Omental fat pad (tissue), 3 donors: ENCODE measurements at regions not wholly inside any gene's neighbourhood (a gene's known extent, or its start where the extent isn't known, plus 50 kb on each side); places are given as distances from the start of the nearest gene placed in this dataset.

ENCODE experiments used
- ATAC-seq: fragments of 150-250 bp; one replicate; pipeline ENCODE4 v1.9.1; 2016; ENCODE audit warnings: mild to moderate bottlenecking, moderate library complexity; ENCODE audit not compliant: low FRiP score
- DNase-seq: peaks from one replicate; pipeline ENCODE4 v3.0.0-alpha.2; 2019; ENCODE audit warnings: low spot score
- TF ChIP-seq, protein P1 (sequence below), 3 donors: fragments of 450-650 bp; IDR thresholded peaks; one replicate each; pipeline ENCODE4 v1.5.1; 2016 to 2017; ENCODE audit warnings: antibody characterized with exemption in 3 of 3, mild to moderate bottlenecking in 3 of 3, moderate library complexity in 2 of 3

DNA sequence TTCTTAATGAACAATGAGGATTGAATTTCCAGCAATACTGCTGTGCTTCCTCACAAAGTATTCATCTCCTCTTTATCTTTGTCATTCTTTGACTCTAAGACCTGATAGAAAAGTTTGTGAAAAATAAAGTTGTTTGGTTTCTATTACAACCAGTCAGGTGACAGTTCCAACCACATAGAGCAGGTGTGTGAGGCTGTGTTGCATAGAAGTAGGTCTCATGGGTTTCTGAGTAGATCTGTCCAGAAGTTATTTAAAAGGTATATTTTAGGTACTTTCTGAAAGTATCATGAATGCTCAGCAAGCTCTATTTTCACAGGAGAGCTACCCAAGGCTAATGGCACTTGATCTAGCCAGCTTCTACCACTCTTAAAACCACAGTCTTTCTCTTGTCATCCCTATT is 637.0 kb downstream of the DNAH5 start:
- ATAC-seq (no peak), DNase-seq (no peak)
- TF ChIP-seq, protein P1, sequence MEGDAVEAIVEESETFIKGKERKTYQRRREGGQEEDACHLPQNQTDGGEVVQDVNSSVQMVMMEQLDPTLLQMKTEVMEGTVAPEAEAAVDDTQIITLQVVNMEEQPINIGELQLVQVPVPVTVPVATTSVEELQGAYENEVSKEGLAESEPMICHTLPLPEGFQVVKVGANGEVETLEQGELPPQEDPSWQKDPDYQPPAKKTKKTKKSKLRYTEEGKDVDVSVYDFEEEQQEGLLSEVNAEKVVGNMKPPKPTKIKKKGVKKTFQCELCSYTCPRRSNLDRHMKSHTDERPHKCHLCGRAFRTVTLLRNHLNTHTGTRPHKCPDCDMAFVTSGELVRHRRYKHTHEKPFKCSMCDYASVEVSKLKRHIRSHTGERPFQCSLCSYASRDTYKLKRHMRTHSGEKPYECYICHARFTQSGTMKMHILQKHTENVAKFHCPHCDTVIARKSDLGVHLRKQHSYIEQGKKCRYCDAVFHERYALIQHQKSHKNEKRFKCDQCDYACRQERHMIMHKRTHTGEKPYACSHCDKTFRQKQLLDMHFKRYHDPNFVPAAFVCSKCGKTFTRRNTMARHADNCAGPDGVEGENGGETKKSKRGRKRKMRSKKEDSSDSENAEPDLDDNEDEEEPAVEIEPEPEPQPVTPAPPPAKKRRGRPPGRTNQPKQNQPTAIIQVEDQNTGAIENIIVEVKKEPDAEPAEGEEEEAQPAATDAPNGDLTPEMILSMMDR (IDR thresholded peaks at IDR 0.05): no peak

DNA sequence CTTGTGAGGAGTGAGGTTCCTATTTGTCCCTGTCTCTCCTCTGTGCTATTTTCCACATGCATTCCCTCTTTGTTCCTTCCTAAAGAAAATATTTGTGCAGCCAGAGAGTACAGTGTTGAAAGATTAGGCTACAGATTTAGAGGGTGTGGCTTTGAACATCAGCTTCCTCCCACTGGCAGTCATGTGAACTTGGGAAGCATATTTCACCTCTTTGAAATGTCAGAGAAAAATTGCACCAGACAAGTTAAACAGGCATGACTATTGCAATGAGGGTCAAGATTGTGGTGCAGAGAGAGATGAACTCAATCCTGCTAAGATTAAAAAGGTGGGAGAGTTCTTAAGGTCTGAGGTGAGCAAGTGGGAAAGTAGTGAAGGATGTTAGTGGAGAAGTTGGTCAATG is 641.0 kb downstream of the DNAH5 start:
- DNase-seq (no peak), ATAC-seq (no peak)
- TF ChIP-seq, protein P1 (IDR thresholded peaks at IDR 0.05): no peak

DNA sequence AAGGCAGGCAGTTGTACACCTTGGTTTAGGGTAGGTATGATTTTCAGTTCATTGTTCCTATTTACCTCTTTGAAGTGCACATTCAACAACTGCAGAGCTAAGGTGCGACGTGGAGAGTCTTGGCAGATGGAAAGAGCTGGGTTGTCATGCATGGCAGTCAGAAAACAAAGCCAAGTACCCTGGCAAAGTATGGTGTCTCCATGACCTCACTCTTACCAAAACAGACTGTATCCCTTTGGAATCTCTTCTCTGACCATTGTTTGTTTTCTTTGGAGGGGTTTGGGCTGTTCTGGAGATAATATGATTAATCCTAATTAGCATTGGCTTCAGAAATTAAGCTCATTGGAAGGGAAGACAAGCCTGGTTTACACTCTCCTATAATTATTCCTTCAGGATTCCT is 665.7 kb downstream of the DNAH5 start:
- no peak for DNase-seq
- ATAC-seq: no peak
- TF ChIP-seq, protein P1 (IDR thresholded peaks at IDR 0.05): no peak

DNA sequence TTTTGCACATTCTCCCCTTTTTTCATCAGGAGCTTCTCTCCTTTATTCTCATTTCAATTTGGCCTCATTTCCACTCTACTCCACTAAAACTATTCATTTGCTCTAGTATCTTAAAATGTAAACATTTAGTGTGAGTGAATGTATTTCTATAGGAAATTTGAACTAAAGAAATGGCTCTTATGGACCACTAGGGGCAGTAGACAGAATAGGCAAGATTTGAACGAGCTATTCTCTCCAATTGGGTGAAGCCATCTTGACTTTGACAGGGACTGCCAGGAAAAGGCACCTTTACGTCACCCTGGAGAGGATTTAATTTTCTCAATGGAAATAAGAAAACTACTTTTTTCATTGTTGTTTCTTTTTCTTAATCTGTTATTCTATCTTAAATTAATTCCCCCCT is 666.3 kb downstream of the DNAH5 start:
- DNase-seq: no peak
- no peak for ATAC-seq
- TF ChIP-seq, protein P1 (IDR thresholded peaks at IDR 0.05): no peak

DNA sequence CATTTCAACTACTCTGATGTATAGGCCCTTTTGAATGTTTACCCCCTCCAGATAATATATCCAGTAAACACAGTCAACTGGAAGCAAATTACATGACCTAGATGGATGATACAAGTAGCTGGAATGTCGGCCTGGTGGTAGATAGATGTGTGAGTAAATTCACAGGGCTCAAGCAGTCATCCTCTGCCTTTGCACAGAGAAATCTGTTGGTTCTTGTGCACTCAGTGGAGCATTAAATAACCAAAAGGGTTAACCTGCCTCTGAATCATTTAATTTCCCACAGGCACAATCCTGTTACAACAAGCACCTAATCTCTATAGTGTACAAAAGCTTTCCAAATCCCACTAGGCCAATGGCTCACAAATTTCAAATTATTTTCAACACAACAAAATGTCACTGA is 668.3 kb downstream of the DNAH5 start:
- ATAC-seq: no peak
- DNase-seq: no peak
- TF ChIP-seq, protein P1 (IDR thresholded peaks at IDR 0.05): no peak

DNA sequence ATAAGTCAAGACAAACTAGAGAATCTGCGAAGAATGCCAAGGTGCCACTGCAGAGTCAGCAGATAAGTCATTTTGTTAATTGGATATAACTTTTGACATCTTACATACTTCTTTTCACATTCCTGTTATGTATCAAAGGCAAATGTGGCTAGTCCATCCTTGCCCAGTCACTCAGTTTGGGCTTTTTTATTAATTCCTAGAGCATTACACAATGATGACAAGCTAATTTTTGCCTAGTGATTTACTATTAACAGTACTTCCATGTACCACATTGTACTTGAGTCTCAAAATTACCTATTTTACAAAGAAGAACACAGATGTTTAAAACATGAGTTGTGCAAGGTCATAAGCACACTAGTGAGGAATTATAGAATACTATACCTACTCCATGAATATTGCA is 680.8 kb downstream of the DNAH5 start:
- ATAC-seq (no peak), DNase-seq (no peak)
- TF ChIP-seq, protein P1 (IDR thresholded peaks at IDR 0.05): no peak

DNA sequence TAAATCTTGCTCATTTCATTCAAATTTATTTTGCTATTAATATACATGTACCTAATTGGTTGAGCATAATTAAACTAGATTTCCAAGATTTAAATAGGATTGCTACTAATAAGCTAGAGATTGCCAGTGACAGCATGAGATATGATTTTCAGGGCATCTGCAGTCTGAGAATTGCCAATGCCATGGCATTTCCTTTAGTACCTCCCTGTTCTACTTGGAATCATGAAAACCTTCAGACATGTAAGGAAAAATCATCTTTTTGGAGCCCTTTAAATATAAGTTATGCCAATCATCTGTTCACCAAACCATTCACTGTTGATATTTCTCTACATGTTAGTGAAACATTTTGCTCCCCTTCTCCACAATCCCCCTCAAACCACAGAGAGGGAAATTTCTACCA is 691.4 kb downstream of the DNAH5 start:
- ATAC-seq: no peak
- TF ChIP-seq, protein P1 (IDR thresholded peaks at IDR 0.05): no peak
- no peak for DNase-seq
